H9 (cell line): ENCODE measurements at regions not wholly inside any gene's neighbourhood (a gene's known extent, or its start where the extent isn't known, plus 50 kb on each side); places are given as distances from the start of the nearest gene placed in this dataset.

Source experiments
- DNase-seq: peaks from one replicate; pipeline ENCODE4 v3.0.0-alpha.2; 2017
- H2AFZ ChIP-seq: one replicate; pipeline ENCODE4 v1.6.1; 2013; ENCODE audit warnings: mild to moderate bottlenecking, low read length, control low read depth, moderate library complexity
- H2AK5ac ChIP-seq: 2 replicates; pipeline ENCODE4 v1.6.1; 2013; ENCODE audit warnings: low read length, control low read depth, mixed read lengths; ENCODE audit not compliant: insufficient read length
- H2BK120ac ChIP-seq: one replicate; pipeline ENCODE4 v1.6.1; 2013; ENCODE audit warnings: low read depth, mild to moderate bottlenecking, low read length, control low read depth, inconsistent platforms; ENCODE audit not compliant: poor library complexity, severe bottlenecking
- H2BK12ac ChIP-seq: 2 replicates; pipeline ENCODE4 v1.6.1; 2013; ENCODE audit warnings: low read length, control low read depth, mixed read lengths, low read depth; ENCODE audit not compliant: insufficient read length
- H2BK15ac ChIP-seq: 2 replicates; pipeline ENCODE4 v1.6.1; 2013; ENCODE audit warnings: low read depth, low read length, control low read depth
- H2BK20ac ChIP-seq: one replicate; pipeline ENCODE4 v1.6.1; 2013; ENCODE audit warnings: low read depth, mild to moderate bottlenecking, low read length, control low read depth, inconsistent platforms; ENCODE audit not compliant: poor library complexity, severe bottlenecking
- H2BK5ac ChIP-seq: 2 replicates; pipeline ENCODE4 v1.6.1; 2013; ENCODE audit warnings: low read length, control low read depth, mixed read lengths; ENCODE audit not compliant: insufficient read length
- H3K14ac ChIP-seq: 2 replicates; pipeline ENCODE4 v1.6.1; 2013; ENCODE audit warnings: low read length, control low read depth; ENCODE audit not compliant: insufficient read depth
- H3K18ac ChIP-seq: 2 replicates; pipeline ENCODE4 v1.6.1; 2013; ENCODE audit warnings: low read depth, mild to moderate bottlenecking, mixed read lengths, low read length, control low read depth; ENCODE audit not compliant: insufficient read length
- H3K23ac ChIP-seq: 2 replicates; pipeline ENCODE4 v1.6.1; 2013; ENCODE audit warnings: low read length, control low read depth, mixed read lengths, low read depth; ENCODE audit not compliant: insufficient read length
- H3K23me2 ChIP-seq: 2 replicates; pipeline ENCODE4 v1.6.1; 2013; ENCODE audit warnings: low read depth, mild to moderate bottlenecking, mixed read lengths, low read length, control low read depth; ENCODE audit not compliant: insufficient read length, poor library complexity, severe bottlenecking
- H3K27ac ChIP-seq: 2 replicates; pipeline ENCODE4 v1.5.1; 2013; ENCODE audit warnings: low read length, control low read depth, mixed read lengths, low read depth; ENCODE audit not compliant: insufficient read length
- H3K27me3 ChIP-seq: 2 replicates; pipeline ENCODE4 v1.6.1; 2013; ENCODE audit warnings: low read length, control low read depth, inconsistent platforms; ENCODE audit not compliant: insufficient read depth
- H3K4ac ChIP-seq: 2 replicates; pipeline ENCODE4 v1.6.1; 2013; ENCODE audit warnings: low read depth, mild to moderate bottlenecking, control low read depth, inconsistent platforms, low read length, moderate library complexity
- H3K4me1 ChIP-seq: 2 replicates; pipeline ENCODE4 v1.6.1; 2013; ENCODE audit warnings: low read length, control low read depth, inconsistent platforms; ENCODE audit not compliant: insufficient read depth
- H3K4me2 ChIP-seq: 2 replicates; pipeline ENCODE4 v1.6.1; 2013; ENCODE audit warnings: low read length, control low read depth, mixed read lengths; ENCODE audit not compliant: insufficient read length, insufficient read depth
- H3K56ac ChIP-seq: 2 replicates; pipeline ENCODE4 v1.6.1; 2013; ENCODE audit warnings: low read depth, mild to moderate bottlenecking, mixed read lengths, low read length, control low read depth; ENCODE audit not compliant: insufficient read length
- H3K79me1 ChIP-seq: 2 replicates; pipeline ENCODE4 v1.6.1; 2013; ENCODE audit warnings: low read depth, mild to moderate bottlenecking, moderate library complexity, low read length, control low read depth, inconsistent platforms; ENCODE audit not compliant: insufficient read depth, poor library complexity, severe bottlenecking
- H3K79me2 ChIP-seq: 2 replicates; pipeline ENCODE4 v1.6.1; 2013; ENCODE audit warnings: low read length, control low read depth, inconsistent platforms; ENCODE audit not compliant: insufficient read depth
- H3K9ac ChIP-seq: 2 replicates; pipeline ENCODE4 v1.6.1; 2013; ENCODE audit warnings: low read length, control low read depth, mixed read lengths; ENCODE audit not compliant: insufficient read length; ENCODE audit errors: extremely low read depth
- H3K9me3 ChIP-seq: one replicate; pipeline ENCODE4 v1.6.1; 2013; ENCODE audit warnings: low read depth, low read length, inconsistent platforms; ENCODE audit not compliant: control insufficient read depth
- H3T11ph ChIP-seq: one replicate; pipeline ENCODE4 v1.6.1; 2013; ENCODE audit warnings: mild to moderate bottlenecking, low read length, control low read depth, inconsistent platforms
- H4K20me1 ChIP-seq: one replicate; pipeline ENCODE4 v1.6.1; 2013; ENCODE audit not compliant: control insufficient read depth, insufficient read length, insufficient read depth
- H4K5ac ChIP-seq: 2 replicates; pipeline ENCODE4 v1.6.1; 2013; ENCODE audit warnings: low read depth, mild to moderate bottlenecking, mixed read lengths, low read length, control low read depth; ENCODE audit not compliant: insufficient read length
- H4K8ac ChIP-seq: replicated peaks from 2 replicates; pipeline ENCODE4 v1.6.1; 2013; ENCODE audit warnings: low read length, control low read depth, mixed read lengths, low read depth; ENCODE audit not compliant: insufficient read length
- H4K91ac ChIP-seq: 2 replicates; pipeline ENCODE4 v1.6.1; 2013; ENCODE audit warnings: low read depth, mild to moderate bottlenecking, moderate library complexity, mixed read lengths, low read length, control low read depth; ENCODE audit not compliant: insufficient read length
- H3K27ac Mint-ChIP-seq, 3 experiments: 2 replicates in 2 of 3; 3 replicates in 1 of 3; pipeline ENCODE4 v1.8.0; 2020 to 2021; ENCODE audit warnings: mixed read lengths in 3 of 3, mild to moderate bottlenecking in 1 of 3, moderate library complexity in 1 of 3
- H3K27me3 Mint-ChIP-seq: 2 replicates; pipeline ENCODE4 v1.8.0; 2021; ENCODE audit warnings: low read depth, mild to moderate bottlenecking, moderate library complexity, mixed read lengths
- H3K36me3 Mint-ChIP-seq, 3 experiments: 2 replicates in 2 of 3; 3 replicates in 1 of 3; pipeline ENCODE4 v1.8.0; 2020 to 2021; ENCODE audit warnings: low read depth in 3 of 3, mixed read lengths in 3 of 3; ENCODE audit not compliant: insufficient read depth in 1 of 3
- H3K4me1 Mint-ChIP-seq, 2 experiments: 2 replicates each; pipeline ENCODE4 v1.8.0; 2020; ENCODE audit warnings: mixed read lengths in 2 of 2
- H3K4me3 Mint-ChIP-seq, 2 experiments: 2 replicates in 1 of 2; 3 replicates in 1 of 2; pipeline ENCODE4 v1.8.0; 2020 to 2021; ENCODE audit warnings: mild to moderate bottlenecking in 2 of 2, mixed read lengths in 2 of 2, moderate library complexity in 1 of 2
- H3K9me3 Mint-ChIP-seq, 2 experiments: 2 replicates in 1 of 2; 3 replicates in 1 of 2; pipeline ENCODE4 v1.8.0; 2020; ENCODE audit warnings: mild to moderate bottlenecking in 2 of 2, mixed read lengths in 2 of 2, moderate library complexity in 1 of 2
- CTCF ChIP-seq: fragments of 200-600 bp; sonication (generic); conservative IDR thresholded peaks from 3 replicates; pipeline ENCODE4 v1.8.0; 2021; ENCODE audit warnings: antibody characterized with exemption, mild to moderate bottlenecking
- WGBS: extraction: QIAGEN DNeasy Blood & Tissue Kit; methylation state at CpG from one replicate; pipeline ENCODE4 v1.1.7; 2013; ENCODE audit warnings: missing lambda C conversion rate, low lambda C conversion rate, mixed read lengths; ENCODE audit not compliant: insufficient read length; ENCODE audit errors: extremely low coverage; 5-methylcytosine and 5-hydroxymethylcytosine counted together

GRCh38 chr6:134739299-134740026 lies 210.4 kb downstream of the ALDH8A1 start:
- Histone ChIP-seq H2BK15ac (no peak overlapping the region), H3K27me3 (no peaks in the 10 kb centered on the region), H3K9ac (no peak overlapping the region), H2BK5ac (no peak overlapping the region), H3K9me3 (no peaks in the 10 kb centered on the region), H4K20me1 (no peaks in the 10 kb centered on the region), H2BK120ac (no peak overlapping the region), H3K4me2 (no peak overlapping the region), H3K4me1 (no peaks in the 10 kb centered on the region), H4K91ac (no peak overlapping the region), H3K4ac (no peak overlapping the region), H3K56ac (no peak overlapping the region), H2BK12ac (no peak overlapping the region), H3K79me1 (no peaks in the 10 kb centered on the region), H3K14ac (no peak overlapping the region), H3K23me2 (no peaks in the 10 kb centered on the region), H4K5ac (no peak overlapping the region), H2AK5ac (no peak overlapping the region), H4K8ac (no peak overlapping the region), H3K79me2 (no peaks in the 10 kb centered on the region), H3T11ph (no peak overlapping the region), H3K18ac (no peak overlapping the region), H2BK20ac (no peak overlapping the region), H3K27ac (no peak overlapping the region), H3K23ac (no peak overlapping the region), H2AFZ (no peak overlapping the region)
- no peak for TF ChIP-seq CTCF
- Mint-ChIP-seq H3K4me3 (no peak overlapping the region), H3K4me1 (peaks cover 3 to 6% of the 10 kb centered on the region in 2 experiments; a peak in 2 of 4 replicates), H3K36me3 (no peaks in the 10 kb centered on the region), H3K27me3 (no peaks in the 10 kb centered on the region), H3K27ac (no peak overlapping the region), H3K9me3 (no peaks in the 10 kb centered on the region; a peak in 1 of 5 replicates)
- no CpG with 5 or more reads among the region's 6 CpGs for whole genome bisulfite sequencing
- no peak for DNase-seq
